NCI-H524 treated with DMSO at 0.1 percent for 48 hours (cell line): ENCODE measurements at regions not wholly inside any gene's neighbourhood (a gene's known extent, or its start where the extent isn't known, plus 50 kb on each side); places are given as distances from the start of the nearest gene placed in this dataset.
"Not testable (repeated sequence)": the region's sequence is repeated elsewhere in the genome, so short reads cannot be mapped to it uniquely, and the experiment has no call there.

ENCODE experiments used
- DNase-seq: peaks from one replicate; lab custom pipeline; 2025; lab: John Stamatoyannopoulos, UW

DNA sequence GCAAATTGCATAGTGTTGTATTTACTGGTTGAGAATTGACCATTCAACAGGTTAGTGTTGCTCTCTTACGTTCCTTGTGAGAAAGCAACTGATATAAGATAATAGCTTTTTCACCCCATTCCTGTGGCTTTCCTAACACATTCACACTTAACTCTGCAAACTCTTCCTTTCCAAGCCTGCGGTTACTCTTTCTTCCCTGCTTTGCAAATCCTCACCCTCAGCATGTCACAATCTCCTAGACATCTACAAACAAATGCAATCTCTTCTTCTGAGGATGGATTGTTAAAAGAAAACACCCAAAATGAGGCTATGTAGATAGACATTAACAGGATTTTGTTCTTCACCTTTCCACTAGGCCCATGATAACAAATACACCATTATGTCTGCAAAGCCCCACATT is 771.7 kb upstream of the PCDH7 start:
- no peak for DNase-seq

DNA sequence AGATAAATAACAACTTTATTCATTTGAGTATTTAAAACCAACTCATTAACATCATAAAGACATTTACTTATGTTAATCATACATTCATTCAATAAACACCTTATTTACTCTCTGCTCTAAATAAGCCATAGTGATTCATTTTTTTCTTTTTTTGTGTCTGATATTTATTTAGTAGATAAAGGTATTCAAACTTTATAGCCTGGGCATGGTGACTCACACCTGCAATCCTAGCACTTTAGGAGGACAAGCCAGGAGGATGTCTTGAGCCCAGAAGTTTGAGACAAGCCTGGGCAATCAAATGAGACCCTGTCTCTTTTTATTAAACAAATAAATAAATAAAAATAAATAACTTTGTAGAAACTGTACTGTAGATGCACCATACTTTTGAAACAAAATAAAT is 771.3 kb upstream of the PCDH7 start:
- no peak for DNase-seq

DNA sequence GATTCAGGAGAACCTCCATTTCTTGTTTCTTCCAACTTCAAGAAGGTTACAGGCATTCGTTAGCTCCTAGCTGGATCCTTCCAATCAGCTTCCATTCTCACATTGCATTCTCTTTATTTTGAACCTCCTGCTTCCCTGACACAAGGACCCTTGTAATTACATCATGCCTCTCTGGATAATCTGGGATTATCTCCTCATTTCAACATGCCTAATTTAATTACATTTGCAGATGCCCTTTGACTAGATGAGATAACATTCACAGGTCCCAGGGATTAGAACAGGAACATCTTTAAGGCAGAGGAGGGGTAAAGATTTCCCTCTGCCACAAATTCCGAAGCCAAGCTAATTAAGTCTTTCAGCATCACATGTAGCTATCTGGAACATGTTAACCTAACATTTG is 753.8 kb upstream of the PCDH7 start:
- peak; percentile 88 for DNase-seq

DNA sequence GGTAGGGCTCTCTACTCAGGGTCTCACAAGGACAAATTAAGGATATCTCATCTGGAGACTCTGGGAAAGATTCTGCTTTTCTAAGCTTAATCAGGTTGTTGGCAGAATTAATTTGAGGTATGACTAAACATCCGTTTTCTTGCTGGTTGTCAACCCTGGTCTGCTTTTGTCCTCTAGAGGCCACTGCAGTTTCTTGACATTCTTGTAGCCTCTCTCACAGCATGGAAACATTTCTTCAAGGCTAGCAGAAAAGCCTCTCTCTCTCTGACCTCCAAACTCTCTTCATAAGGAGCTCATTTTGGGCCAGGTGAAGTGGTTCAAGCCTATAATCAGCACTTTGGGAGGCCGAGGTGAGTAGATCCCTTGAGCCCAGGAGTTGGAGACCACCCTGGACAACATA is 749.5 kb upstream of the PCDH7 start:
- no peak for DNase-seq

DNA sequence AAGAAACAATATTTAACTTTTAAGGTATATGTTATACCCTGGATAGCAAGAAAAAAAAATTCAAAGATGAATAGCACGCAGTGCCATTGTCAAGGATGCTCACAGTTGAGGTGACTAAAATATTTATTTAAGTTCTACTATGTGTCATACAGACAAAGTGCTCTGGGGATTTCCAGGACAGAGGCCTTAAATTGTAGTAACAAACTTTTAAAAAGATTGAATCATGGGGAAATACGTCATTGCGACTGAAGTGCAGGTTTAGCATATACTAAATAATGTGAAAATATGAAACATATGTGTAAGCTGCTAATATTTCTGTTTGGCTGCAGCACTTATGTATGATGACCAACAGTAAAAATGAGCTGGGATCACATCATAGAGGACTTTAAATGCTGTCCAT is 748.0 kb upstream of the PCDH7 start:
- no peak for DNase-seq

DNA sequence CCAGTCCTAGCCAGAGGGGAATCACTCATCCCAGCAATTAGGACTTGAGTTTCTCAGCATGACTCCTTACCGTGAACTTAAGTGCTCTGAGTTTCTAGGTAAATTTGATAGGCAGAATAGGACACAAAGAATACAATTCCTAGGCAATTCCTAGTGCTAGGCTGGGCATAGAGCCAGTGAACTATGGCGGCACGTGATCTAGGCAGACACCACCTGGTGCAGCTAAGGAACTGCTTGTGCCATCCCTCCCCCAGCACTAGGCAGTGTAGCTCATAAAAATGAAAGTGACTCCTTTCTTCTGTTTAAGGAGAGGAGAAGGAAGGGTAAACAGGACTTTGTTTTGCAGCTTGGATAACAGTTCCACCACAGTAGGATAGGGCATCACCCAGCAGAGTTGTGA is 736.3 kb upstream of the PCDH7 start:
- peak; percentile 4 for DNase-seq

DNA sequence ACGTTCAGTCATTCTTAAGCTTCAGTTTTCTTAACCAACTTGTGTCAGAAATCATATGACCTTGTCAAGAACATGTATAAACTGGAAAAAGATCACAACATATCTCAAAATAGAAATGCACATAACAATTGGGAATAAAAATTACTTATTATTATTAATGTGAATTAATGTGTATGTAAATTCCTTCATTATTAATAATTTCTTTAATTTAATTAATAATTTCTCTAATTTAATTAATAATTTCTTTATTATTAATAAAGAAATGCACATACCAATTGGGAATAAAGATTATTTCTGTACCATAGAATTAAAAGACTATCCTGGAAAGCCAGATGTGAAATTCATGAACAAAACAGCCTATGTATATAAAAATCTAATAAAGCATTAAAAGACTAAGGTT is 718.5 kb upstream of the PCDH7 start:
- no peak for DNase-seq

DNA sequence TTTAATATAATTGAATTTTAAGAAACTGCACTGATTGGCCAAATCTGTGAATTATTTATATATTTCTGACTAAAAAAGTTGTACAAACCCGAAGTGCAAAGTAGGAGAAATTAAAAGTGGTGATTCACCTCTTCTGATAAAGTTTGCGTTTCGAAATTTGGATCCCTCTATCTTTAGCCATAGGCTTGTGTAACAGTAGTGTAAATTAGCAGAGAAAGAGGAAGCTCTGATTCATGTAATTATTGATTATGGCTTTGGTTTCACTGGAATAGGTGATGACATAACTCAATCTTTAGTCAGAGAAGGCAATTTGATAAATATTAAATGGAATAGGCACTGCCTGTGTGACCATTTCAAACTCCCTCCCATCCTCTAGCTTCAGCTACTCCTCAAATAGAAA is 717.8 kb upstream of the PCDH7 start:
- DNase-seq = no peak

DNA sequence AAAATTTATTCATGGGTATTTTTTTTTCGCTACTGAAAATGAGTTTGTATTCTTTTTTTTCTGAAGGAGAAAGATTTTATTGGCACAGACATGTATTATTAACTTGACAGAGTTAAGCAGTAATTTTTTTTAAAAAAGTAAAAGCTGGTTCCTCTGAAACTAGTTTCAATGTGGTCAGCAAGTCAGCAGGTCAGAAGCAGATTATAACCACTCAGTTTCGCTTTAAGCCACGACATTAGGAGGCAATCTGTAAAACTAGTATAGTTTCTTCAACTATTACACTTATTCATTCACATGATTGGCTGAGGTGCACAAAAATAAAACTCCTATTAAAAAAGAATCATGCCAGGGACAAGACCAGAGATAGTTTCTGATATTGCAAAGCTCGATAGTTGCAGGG is 714.2 kb upstream of the PCDH7 start:
- no peak for DNase-seq

DNA sequence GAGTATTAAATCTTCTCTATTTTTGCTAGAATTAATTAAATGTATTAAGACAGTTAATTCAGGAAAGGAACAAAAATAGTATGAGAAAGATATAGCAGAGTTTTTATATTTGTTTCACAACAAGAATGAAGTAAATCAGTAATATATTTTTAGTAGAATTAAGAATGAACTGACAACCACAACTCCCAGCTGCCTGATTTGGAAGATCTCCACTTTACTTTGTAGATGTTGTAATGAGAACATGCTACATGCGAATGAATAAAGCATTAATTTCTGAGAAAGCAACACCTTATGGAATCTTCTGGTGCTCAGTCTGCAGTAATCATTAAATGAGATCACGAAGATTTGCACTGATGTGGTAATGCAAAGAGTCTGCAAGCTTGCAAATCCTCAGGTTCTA is 695.6 kb upstream of the PCDH7 start:
- no peak for DNase-seq

DNA sequence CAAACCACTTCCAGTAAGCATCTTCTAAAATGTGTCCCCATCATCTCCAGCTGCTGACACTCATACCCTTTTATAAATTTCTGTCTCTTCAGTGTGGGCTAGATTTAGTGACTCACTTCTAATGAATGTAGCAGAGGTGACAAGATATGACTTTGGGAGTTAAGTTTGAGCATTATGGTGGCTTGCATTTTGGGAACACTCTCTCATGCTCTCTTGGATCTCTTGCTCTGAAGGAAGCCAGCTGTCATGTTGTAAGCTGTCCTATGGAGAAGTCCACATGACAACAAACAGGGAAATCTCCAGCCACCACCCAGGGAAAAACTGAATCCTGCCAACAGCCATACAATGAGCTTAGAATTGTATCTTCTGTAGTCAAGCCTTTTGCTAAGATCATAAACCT is 691.3 kb upstream of the PCDH7 start:
- DNase-seq = no peak

DNA sequence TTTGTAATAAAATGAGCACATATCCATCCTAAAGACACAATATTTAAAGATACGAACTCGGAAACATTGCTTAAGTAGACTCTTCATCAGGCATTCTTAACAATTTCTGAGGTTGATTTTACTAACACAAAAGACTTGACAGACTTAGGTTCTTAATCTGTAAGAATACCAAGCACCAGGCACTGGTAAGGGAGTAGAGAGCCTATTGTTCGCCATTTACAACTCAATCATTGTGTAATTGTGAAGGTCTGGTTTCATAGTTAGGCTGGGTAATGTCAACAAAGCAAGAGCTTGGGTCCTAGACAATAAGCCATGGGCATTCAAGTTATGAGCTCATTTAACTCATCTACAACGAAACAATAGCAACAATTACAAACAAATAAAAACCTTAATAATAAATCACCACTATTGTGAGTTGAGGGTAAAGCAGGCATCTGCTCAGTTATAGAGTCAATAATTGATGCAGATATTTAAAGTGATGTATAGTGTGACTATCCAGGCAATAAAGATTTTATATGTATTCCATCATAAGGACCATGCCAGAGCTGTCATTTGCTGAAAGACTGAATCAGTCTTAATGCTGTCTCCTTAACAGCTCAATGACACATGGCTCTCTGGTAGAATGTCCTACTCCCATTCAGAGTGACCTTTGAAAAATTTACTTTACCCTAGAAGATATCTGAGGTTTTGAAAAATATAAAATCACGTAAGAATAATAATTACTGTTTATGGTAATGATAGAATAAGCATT is 664.0 kb upstream of the PCDH7 start:
- no peak for DNase-seq

DNA sequence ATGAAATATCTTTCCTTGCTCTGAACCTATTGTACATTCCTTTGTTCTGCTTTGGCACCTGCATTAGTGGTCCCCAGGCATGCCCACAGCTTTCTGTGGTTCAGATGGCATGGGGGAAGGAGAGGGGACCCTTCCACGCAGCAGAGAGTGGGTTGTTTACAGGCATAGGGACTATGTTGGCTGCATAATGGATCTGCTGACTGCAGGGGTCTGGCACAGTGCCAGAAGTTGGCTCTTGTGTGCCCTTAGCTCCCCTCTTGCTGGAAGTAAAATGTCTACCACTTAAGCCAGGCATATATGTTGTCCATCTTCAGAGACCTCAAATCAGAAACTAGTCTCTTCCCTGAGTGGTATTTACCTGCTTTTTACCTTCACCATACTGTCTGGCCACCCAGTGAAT is 651.9 kb upstream of the PCDH7 start:
- no peak for DNase-seq

DNA sequence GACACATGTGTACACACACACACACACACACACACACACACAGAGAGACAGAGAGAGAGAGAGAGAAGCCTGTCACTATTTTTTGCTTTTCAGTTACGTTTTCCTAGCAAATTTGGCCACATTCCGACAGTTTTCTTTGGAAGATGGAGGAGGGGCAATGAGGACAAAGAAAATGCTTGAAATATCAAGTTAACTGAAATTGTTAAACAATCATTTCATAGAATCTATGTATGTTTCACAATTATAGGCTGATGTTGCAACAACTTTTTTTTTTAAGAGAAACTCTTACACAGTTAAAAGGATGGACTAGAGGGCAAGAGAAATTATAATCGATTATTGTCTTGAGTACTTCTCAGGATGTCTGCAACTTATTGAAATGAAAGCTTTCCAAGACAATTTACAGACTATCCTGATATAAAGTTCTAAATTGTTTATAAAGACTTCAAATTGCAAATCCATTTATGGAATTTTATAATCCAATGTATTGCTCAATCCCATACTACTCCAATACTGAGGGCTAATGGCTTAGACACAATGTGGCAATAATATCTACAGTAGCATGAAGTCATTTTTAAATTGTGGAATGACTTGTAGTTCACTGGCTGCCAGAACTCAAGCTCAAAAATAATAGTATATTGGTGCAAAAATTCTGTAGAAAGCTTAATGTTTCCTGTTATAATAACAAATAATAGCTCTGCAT is 647.0 kb upstream of the PCDH7 start:
- DNase-seq = no peak

DNA sequence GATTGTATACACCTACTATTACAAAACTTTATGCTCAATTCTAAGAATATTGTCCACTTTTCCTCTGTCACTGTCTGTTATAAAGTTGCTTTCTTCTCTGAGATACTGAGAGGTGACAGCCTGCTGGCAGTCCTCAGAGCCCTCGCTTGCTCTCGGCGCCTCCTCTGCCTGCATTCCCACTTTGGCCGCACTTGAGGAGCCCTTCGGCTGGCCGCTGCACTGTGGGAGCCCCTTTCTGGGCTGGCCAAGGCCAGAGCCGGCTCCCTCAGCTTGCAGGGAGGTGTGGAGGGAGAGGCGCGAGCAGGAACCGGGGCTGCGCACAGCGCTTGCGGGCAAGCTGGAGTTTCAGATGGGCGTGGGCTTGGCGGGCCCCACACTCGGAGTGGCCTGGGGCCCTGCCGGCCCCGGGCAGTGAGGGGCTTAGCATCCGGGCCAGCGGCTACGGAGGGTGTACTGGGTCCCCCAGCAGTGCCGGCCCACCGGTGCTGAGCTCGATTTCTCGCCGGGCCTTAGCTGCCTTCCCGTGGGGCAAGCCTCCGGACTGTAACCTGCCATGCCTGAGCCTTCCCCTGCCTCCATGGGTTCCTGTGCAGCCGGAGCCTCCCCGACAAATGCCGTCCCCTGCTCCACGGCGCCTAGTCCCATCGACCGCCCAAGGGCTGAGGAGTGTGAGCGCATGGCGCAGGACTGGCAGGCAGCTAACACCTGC is 627.6 kb upstream of the PCDH7 start:
- not testable (repeated sequence) for DNase-seq

DNA sequence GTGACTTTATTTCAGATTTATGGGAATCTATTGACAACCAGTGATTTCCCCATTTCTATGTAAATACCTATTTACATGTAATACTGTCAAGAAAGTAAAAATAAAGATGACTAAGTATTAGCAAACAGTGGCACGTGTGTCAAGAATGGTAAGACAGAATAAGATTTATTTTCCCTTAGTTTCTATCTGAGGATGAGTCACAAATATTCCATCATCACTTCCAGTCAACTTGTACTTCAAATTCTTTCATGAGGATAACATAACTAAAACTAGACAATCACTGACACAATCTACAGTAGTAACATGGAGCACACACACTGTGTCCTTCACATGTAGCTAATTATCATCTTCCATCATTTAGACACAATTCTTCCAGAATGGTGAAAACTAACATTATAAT is 625.3 kb upstream of the PCDH7 start:
- DNase-seq = no peak

DNA sequence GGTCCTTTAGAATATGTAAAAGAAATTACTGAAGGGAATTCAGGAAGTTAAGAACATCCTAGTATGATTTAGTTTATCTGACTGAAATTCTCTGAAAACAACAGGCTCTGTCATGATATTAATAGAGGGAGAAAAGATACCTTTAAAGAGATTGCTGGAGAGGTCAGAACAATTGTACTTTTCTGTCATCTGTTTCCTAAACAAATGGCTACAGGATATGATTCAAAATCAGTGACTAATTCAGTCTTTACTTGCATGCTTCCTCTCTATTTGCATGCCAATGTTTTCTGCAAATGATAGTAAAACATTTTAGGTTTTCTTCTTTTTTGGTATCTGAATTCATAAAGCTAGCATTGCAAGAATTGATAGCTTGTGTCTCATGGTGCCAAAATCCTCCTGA is 616.7 kb upstream of the PCDH7 start:
- DNase-seq = no peak

DNA sequence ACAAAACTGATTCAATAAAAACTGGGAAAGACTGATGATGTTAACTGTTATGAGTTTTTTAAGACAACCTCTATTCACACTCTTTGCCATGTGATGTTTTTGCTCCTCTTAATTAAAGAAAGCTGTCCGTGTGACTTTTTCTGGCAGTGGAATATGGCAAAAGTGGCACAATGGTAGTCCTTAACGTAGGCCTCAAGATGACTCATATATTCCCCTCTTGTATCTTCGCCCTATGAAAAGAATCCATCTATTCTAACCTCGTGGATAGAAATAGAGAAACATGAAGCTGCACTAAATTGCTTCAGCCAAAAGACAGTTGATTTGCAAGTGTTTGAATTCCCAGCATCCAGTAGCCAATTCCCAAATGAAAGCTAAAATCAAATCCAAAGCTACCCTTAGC is 603.8 kb upstream of the PCDH7 start:
- no peak for DNase-seq

DNA sequence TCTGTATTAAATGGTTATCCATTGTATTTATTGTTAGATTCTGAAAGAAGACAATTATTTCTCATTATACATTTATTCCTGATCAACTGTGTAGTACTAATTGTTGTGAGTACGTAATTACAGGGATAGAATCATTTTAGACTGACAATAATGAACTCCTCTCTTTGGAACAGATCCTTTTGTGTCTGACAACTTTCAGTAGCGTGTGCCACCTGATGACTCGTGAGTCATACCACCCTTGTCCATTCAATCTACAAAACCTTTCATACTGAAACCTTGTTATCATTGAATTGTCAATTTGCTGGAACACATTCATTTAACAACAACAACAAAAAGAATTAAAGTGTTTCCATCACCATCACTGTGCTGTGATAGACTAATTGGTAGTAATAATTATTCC is 602.7 kb upstream of the PCDH7 start:
- DNase-seq = no peak

DNA sequence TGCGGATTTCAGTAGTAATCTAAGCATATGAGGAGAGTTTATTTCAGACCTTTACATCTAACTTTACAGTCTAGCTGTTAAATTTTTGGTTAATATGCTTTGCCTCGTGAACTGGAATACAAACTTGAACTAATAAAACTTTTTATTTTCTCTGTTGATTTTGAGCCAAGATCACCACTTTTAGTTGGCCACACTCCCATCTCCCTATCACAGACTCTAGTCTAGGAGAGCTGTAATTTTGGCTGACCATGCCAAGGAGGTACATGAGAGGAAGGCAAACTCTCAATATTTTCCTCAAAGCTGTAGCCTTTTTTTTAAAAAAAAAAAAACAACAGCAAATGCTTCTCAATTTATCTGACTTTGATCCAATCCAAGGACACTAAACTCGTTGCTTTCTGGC is 597.5 kb upstream of the PCDH7 start:
- DNase-seq = no peak

DNA sequence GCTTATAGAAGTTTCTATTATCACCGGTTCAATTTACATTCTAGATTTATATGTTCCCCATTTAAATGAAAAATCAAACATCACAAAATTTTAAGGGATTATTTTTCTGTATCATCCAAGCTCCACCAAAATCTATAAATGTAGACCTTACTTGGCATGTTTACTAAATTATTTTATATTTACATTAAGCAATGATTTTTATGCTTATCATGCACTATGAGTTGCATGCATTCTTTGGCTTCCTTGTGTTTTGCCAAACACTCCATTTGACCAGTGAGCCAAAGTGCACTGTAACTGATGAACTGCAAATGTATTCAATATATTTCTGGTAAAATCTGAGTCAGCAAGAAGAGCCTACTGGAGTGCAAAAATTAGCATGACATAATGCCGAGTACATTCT is 595.5 kb upstream of the PCDH7 start:
- not testable (repeated sequence) for DNase-seq

DNA sequence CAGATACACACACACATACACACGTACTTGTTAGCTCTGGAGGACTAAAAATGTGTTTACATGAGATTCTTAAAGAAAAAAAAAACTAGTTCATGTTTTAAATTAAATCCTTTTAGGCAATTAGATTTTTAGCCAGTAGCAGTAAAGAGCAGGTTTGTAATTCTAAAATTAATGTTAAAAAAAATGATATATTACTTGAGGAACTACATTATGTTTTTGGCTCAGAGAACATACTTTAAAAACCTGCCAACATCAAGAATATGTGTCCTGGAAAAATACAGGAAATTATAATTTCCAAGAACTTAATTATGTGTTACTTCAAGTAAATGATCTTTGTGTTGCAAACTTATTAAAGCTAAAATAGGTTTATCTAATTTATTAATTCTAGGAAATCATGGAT is 594.3 kb upstream of the PCDH7 start:
- no peak for DNase-seq

DNA sequence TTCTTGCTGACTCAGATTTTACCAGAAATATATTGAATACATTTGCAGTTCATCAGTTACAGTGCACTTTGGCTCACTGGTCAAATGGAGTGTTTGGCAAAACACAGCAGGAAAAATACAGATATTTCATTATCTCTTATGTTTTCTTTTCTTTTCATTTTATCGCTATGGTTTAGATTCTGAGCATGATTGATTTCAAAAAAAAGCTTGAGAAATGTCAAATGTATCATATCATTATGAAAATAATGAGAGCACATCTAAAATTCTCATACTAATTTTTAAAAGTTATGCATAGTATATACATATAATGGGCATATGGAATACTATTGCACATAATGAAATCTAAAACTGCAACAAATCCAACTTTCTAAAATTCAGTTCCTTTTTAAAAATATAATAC is 593.8 kb upstream of the PCDH7 start:
- no peak for DNase-seq
